Psoas muscle (tissue), 7 donors: ENCODE measurements at regions not wholly inside any gene's neighbourhood (a gene's known extent, or its start where the extent isn't known, plus 50 kb on each side); places are given as distances from the start of the nearest gene placed in this dataset.
"Not testable (repeated sequence)": the region's sequence is repeated elsewhere in the genome, so short reads cannot be mapped to it uniquely, and the experiment has no call there.

Source experiments
- ATAC-seq, 4 donors: fragments of 200-7000 bp; cut with Tn5 transposase; one replicate each; pipeline ENCODE4 v1.9.1; 2020; ENCODE audit warnings: moderate library complexity in 3 of 4, mild to moderate bottlenecking in 2 of 4
- DNase-seq, 2 donors: peaks; one replicate each; pipeline ENCODE4 v3.0.0-alpha.2; 2020
- H3K27ac ChIP-seq: fragments of 200-600 bp; one replicate; pipeline ENCODE4 v1.8.0; 2022
- H3K27me3 ChIP-seq, 3 donors: fragments of 200-600 bp in 1 of 3; one replicate each; pipeline versions ENCODE4 v1.6.1 to v1.8.0; 2013 to 2022; ENCODE audit warnings: low read length in 2 of 3, mild to moderate bottlenecking in 2 of 3, moderate library complexity in 1 of 3; ENCODE audit not compliant: insufficient read depth in 3 of 3
- H3K36me3 ChIP-seq, 2 donors: fragments of 200-600 bp in 1 of 2; one replicate each; pipeline versions ENCODE4 v1.6.1 to v1.8.0; 2013 to 2022; ENCODE audit warnings: low read depth in 1 of 2, mild to moderate bottlenecking in 1 of 2, moderate library complexity in 1 of 2; ENCODE audit not compliant: insufficient read depth in 1 of 2
- H3K4me1 ChIP-seq: fragments of 200-600 bp; one replicate; pipeline ENCODE4 v1.8.0; 2022
- H3K4me3 ChIP-seq: fragments of 200-600 bp; one replicate; pipeline ENCODE4 v1.8.0; 2022; ENCODE audit warnings: mild to moderate bottlenecking
- H3K9me3 ChIP-seq: fragments of 200-600 bp; one replicate; pipeline ENCODE4 v1.8.0; 2022
- WGBS, 3 donors: extraction: QIAGEN DNeasy Blood & Tissue Kit; methylation state at CpG; one replicate each; pipeline versions ENCODE4 v1.1.6 to v1.1.7; 2013; 5-methylcytosine and 5-hydroxymethylcytosine counted together
- intact Hi-C, 2 donors: fragments of 100-400 bp; cut with DNase I; formaldehyde crosslinking; loops; one replicate each; pipeline versions ENCODE4 v1.11.0 to v1.14.2; 2022
- TF ChIP-seq, protein P1 (sequence below): fragments of 200-600 bp; IDR thresholded peaks from one replicate; pipeline ENCODE4 v1.8.0; 2022; ENCODE audit warnings: antibody characterized with exemption
- donor health status: healthy with polysubstance abuse.
- donor health status: DM: no; HTN: no; CAD: no; lungs with moderate emphysema.
- donor health status: Bipolar disorder and iron deficiency.
- donor health status: healthy.
- donor health status: DM: yes; HTN: yes; CAD: no.
- donor health status: DM: no; HTN: no; CAD: no.
- donor health status: DM: yes; HTN: yes; CAD: no.

DNA sequence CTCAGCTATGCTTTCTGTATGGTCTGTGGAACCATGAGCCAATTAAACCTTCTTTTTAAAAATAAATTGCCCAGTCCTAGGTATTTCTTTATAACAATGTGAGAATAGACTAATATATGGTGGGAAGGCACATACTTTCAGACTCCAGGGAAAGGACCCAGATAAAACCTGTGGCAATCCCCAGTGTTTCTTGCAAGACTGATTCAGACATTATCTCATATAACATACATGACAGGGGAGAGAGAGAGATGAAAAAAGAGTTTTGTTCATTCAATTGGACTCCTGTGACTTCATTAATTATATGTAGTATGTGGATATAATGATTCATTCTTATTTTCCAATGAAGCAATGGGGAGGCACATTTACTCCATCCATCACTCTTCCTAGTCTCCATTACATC is 291.4 kb upstream of the PRKX start:
- Histone ChIP-seq H3K4me3 (no peak overlapping the region), H3K9me3 (no peaks in the 10 kb centered on the region), H3K27ac (no peak overlapping the region), H3K4me1 (no peaks in the 10 kb centered on the region), H3K27me3 (no peaks in the 10 kb centered on the region), H3K36me3 (no peaks in the 10 kb centered on the region)
- intact Hi-C loops: no loop called here
- ATAC-seq: no peak
- TF ChIP-seq, protein P1, sequence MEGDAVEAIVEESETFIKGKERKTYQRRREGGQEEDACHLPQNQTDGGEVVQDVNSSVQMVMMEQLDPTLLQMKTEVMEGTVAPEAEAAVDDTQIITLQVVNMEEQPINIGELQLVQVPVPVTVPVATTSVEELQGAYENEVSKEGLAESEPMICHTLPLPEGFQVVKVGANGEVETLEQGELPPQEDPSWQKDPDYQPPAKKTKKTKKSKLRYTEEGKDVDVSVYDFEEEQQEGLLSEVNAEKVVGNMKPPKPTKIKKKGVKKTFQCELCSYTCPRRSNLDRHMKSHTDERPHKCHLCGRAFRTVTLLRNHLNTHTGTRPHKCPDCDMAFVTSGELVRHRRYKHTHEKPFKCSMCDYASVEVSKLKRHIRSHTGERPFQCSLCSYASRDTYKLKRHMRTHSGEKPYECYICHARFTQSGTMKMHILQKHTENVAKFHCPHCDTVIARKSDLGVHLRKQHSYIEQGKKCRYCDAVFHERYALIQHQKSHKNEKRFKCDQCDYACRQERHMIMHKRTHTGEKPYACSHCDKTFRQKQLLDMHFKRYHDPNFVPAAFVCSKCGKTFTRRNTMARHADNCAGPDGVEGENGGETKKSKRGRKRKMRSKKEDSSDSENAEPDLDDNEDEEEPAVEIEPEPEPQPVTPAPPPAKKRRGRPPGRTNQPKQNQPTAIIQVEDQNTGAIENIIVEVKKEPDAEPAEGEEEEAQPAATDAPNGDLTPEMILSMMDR: no peak
- no peak for DNase-seq

DNA sequence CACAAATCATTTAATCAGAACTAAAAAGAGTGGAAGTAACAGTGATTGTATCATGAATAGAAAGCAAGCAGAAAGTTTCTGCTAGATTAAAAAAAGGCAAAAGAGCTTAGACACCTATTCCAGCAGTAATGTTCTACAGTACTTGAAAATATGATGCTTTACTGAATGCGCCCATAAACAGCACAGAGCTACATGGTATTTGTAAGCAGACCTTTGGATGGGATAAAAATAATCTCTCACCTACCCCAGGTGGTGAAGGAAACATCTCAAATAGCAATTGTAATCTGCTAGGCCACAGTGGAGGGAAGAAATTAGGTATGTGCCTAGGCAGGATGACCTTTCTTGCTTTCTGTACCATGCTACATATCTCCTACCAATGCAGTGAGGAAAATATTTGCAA is 280.9 kb upstream of the PRKX start:
- ATAC-seq (no peak), DNase-seq (no peak)
- intact Hi-C loops: no loop called here
- no peaks in the 10 kb centered on the region for H3K9me3 ChIP-seq
- no peak overlapping the region for H3K4me3 ChIP-seq
- WGBS, 3 donors: 89 to 97% (median 97%) methylated on average over 1 of the region's 1 CpG
- H3K4me1 ChIP-seq: no peaks in the 10 kb centered on the region
- TF ChIP-seq, protein P1: no peak
- no peaks in the 10 kb centered on the region for H3K27me3 ChIP-seq
- H3K36me3 ChIP-seq: no peaks in the 10 kb centered on the region
- H3K27ac ChIP-seq: no peak overlapping the region

DNA sequence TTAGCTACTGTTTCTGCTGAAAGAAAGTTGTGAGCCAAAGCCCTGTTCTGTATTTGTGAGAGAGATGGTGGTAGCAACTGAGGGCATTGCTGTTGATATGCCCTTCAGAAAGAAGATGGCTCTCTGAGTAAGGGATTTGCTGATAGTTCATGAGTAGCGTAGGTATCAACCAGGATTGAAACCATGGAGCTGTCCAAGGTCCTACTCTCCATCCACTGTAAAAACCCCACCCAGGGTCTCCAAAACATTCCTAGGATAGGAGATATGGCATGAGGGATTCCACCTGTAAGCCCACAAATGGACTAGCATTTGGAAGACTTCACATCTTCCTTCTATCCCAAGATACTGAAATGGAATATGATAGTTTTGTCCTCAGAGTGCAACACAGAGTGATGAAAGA is 277.1 kb upstream of the PRKX start:
- TF ChIP-seq, protein P1: no peak
- H3K9me3 ChIP-seq: no peaks in the 10 kb centered on the region
- no peaks in the 10 kb centered on the region for H3K27me3 ChIP-seq
- intact Hi-C loops: no loop called here
- no peak overlapping the region for H3K4me3 ChIP-seq
- DNase-seq (no peak), ATAC-seq (no peak)
- no peaks in the 10 kb centered on the region for H3K4me1 ChIP-seq
- 46 to 62% (median 54%) methylated on average over 1 of the region's 1 CpG for WGBS, 3 donors
- H3K36me3 ChIP-seq: no peaks in the 10 kb centered on the region
- no peak overlapping the region for H3K27ac ChIP-seq

DNA sequence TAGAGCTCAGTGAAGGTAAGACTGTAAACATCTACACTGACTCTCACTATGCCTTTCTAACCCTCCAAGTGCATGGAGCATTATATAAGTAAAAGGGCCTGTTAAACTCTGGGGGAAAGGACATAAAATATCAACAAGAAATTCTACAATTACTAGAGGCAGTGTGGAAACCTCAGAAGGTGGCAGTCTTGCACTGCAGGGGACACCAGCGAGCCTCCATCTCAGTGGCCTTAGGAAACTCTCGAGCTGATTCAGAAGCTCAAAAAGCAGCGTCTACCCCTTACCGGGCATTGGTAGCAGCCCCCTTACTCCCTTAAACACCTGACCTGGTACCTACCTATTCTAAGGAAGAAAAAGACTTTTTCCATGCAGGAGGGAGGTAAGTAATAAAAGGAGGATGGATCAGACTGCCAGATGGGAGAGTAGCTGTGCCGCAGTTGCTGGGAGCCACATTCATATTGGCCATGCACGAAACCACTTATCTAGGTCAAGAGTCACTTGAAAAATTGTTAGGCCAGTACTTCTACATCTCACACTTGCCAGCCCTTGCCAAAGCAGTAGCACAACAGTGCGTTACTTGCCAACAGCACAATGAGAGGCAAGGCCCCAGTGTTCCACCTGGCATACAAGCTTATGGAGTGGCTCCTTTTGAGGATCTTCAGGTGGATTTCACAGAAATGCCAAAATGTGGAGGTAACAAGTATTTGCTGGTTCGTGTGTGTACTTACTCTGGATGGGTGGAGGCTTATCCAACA is 258.8 kb upstream of the PRKX start:
- DNase-seq, intact Hi-C loops, H3K36me3 ChIP-seq, H3K4me3 ChIP-seq, ATAC-seq, H3K9me3 ChIP-seq, H3K27ac ChIP-seq, H3K4me1 ChIP-seq, H3K27me3 ChIP-seq: not testable (repeated sequence)
- 56 to 65% (median 63%) methylated on average over 8 of the region's 8 CpGs for WGBS, 3 donors

DNA sequence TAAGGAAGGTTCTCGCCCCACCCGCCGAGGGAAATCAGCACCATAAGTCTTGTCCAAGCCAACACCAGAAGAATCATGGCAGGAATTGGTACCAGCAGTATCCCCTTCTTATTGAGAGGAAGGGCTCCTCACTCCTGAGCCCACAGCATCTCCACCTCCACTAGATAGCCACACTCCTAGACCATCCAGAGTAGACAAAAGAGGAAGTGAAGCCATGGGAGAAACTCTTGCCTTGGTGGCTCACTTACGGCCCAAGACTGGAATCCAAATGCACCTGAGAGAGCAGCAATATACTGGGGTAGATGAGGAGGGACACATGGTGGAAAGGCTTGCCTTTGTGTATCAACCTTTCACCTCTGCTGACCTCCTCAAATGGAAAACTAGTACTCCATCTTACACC is 255.3 kb upstream of the PRKX start:
- TF ChIP-seq, protein P1: no peak
- intact Hi-C loops: no loop called here

More for the DNA sequence above, 255.3 kb upstream of the PRKX start:
- ATAC-seq (no peak), DNase-seq (no peak)
- no peaks in the 10 kb centered on the region for H3K9me3 ChIP-seq
- no peaks in the 10 kb centered on the region for H3K4me1 ChIP-seq
- H3K36me3 ChIP-seq: no peaks in the 10 kb centered on the region
- H3K27me3 ChIP-seq: no peaks in the 10 kb centered on the region
- H3K27ac ChIP-seq: no peak overlapping the region
- 90 to 100% (median 94%) methylated on average over 4 of the region's 4 CpGs for WGBS, 3 donors
- H3K4me3 ChIP-seq: no peak overlapping the region
